ENCODE measurements at regions not wholly inside any gene's neighbourhood (a gene's known extent, or its start where the extent isn't known, plus 50 kb on each side); places are given as distances from the start of the nearest gene placed in this dataset.

- no peaks in the 10 kb centered on the region for H3K4me1 ChIP-seq (ENCODE audit: control insufficient read depth in 1 of 2, insufficient read depth in 1 of 2, low read depth in 1 of 2, low read length in 1 of 2)
- H3K36me3 ChIP-seq, result no peaks in the 10 kb centered on the region
- TF ChIP-seq CTCF (IDR thresholded peaks at IDR 0.05), result no peak
- H3K4me3 ChIP-seq (ENCODE audit: low read depth in 1 of 2, low read length in 1 of 2), result no peak overlapping the region
- H3K27me3 ChIP-seq, result no peaks in the 10 kb centered on the region
- no peak overlapping the region for H3K27ac ChIP-seq
- H3K9me3 ChIP-seq, result no peaks in the 10 kb centered on the region
Measured at GRCh38 chrX:11929476-11929875, 171.4 kb downstream of the MSL3 start.

GRCh38 chrX:11932423-11932822 is 174.4 kb downstream of the MSL3 start:
- H3K4me3 ChIP-seq (ENCODE audit: low read depth in 1 of 2, low read length in 1 of 2), result no peak overlapping the region
- H3K36me3 ChIP-seq, result no peaks in the 10 kb centered on the region
- no peaks in the 10 kb centered on the region for H3K27me3 ChIP-seq
- TF ChIP-seq CTCF (IDR thresholded peaks at IDR 0.05), result no peak
- no peak overlapping the region for H3K27ac ChIP-seq
- H3K4me1 ChIP-seq (ENCODE audit: control insufficient read depth in 1 of 2, insufficient read depth in 1 of 2, low read depth in 1 of 2, low read length in 1 of 2), result no peaks in the 10 kb centered on the region
- no peaks in the 10 kb centered on the region for H3K9me3 ChIP-seq

- no peaks in the 10 kb centered on the region for H3K9me3 ChIP-seq
- H3K27ac ChIP-seq, result no peak overlapping the region
- no peak for TF ChIP-seq CTCF (IDR thresholded peaks at IDR 0.05)
- no peaks in the 10 kb centered on the region for H3K36me3 ChIP-seq
- no peaks in the 10 kb centered on the region for H3K27me3 ChIP-seq
- H3K4me3 ChIP-seq (ENCODE audit: low read depth in 1 of 2, low read length in 1 of 2), result no peak overlapping the region
- no peaks in the 10 kb centered on the region for H3K4me1 ChIP-seq (ENCODE audit: control insufficient read depth in 1 of 2, insufficient read depth in 1 of 2, low read depth in 1 of 2, low read length in 1 of 2)
Measured at GRCh38 chrX:11934089-11934488, 176.1 kb downstream of the MSL3 start.

- Histone ChIP-seq H3K4me1 (ENCODE audit: control insufficient read depth in 1 of 2, insufficient read depth in 1 of 2, low read depth in 1 of 2, low read length in 1 of 2) (no peaks in the 10 kb centered on the region), H3K36me3 (no peaks in the 10 kb centered on the region), H3K27me3 (no peaks in the 10 kb centered on the region), H3K9me3 (no peaks in the 10 kb centered on the region), H3K4me3 (ENCODE audit: low read depth in 1 of 2, low read length in 1 of 2) (no peak overlapping the region), H3K27ac (no peak overlapping the region)
- no peak for TF ChIP-seq CTCF (IDR thresholded peaks at IDR 0.05)
Measured at GRCh38 chrX:11941571-11941970, 183.5 kb downstream of the MSL3 start.

- Histone ChIP-seq H3K9me3 (no peaks in the 10 kb centered on the region), H3K4me1 (ENCODE audit: control insufficient read depth in 1 of 2, insufficient read depth in 1 of 2, low read depth in 1 of 2, low read length in 1 of 2) (no peaks in the 10 kb centered on the region), H3K27ac (no peak overlapping the region), H3K27me3 (no peaks in the 10 kb centered on the region), H3K4me3 (ENCODE audit: low read depth in 1 of 2, low read length in 1 of 2) (no peak overlapping the region), H3K36me3 (no peaks in the 10 kb centered on the region)
- TF ChIP-seq CTCF (IDR thresholded peaks at IDR 0.05), result no peak
Measured at GRCh38 chrX:11944501-11944900, 186.5 kb downstream of the MSL3 start.

- Histone ChIP-seq H3K36me3 (no peaks in the 10 kb centered on the region), H3K27me3 (no peaks in the 10 kb centered on the region), H3K4me1 (ENCODE audit: control insufficient read depth in 1 of 2, insufficient read depth in 1 of 2, low read depth in 1 of 2, low read length in 1 of 2) (no peaks in the 10 kb centered on the region), H3K27ac (no peak overlapping the region), H3K9me3 (no peaks in the 10 kb centered on the region), H3K4me3 (ENCODE audit: low read depth in 1 of 2, low read length in 1 of 2) (no peak overlapping the region)
- no peak for TF ChIP-seq CTCF (IDR thresholded peaks at IDR 0.05)
Measured at GRCh38 chrX:11949291-11949690, 189.0 kb upstream of the FRMPD4 start.

Data from neutrophil (primary cell).